ENCODE measurements at regions not wholly inside any gene's neighbourhood (a gene's known extent, or its start where the extent isn't known, plus 50 kb on each side); places are given as distances from the start of the nearest gene placed in this dataset.

DNA sequence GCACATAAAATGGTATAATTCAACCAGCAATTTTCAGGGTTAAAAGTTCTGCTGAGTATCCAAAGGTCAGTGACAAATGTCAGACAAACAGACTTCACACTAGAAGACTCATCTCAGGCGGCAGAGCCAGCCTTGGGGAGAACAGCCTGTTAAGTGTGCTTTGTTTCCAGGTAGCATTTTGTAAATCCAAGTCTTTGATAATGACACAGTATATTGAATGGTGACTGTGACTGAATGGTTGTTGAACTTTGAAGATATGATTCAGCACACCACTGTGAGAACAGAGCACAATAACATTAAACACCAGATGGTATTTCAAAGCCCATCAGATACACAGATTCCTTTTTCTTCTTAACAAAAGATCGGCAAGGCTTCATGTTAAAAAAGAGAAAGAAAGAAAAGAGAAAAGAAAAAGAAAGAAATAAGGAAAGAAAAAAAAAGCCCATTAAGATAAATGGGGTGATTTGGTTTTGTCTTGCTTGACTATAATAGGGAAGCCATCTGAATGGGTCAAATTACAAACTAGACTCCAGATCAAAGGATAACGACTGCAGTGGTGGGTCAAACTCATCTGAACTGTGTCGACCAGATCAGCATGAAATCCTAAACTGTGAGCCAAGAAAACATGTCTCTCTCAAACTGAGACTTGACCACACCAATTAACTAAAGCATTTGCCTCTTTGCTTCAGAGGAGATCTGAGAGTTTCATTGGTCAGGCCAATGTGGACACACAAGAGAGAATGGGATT lies 313.0 kb upstream of the ZNF608 start:
- DNase-seq (ENCODE audit: low spot score, unreplicated experiment): no peak
- H3K9me3 Mint-ChIP-seq (ENCODE audit: low read depth): no peaks in the 10 kb centered on the region
- H3K27ac Mint-ChIP-seq: peak overlapping the region; percentile 54
- TF ChIP-seq, protein P1, sequence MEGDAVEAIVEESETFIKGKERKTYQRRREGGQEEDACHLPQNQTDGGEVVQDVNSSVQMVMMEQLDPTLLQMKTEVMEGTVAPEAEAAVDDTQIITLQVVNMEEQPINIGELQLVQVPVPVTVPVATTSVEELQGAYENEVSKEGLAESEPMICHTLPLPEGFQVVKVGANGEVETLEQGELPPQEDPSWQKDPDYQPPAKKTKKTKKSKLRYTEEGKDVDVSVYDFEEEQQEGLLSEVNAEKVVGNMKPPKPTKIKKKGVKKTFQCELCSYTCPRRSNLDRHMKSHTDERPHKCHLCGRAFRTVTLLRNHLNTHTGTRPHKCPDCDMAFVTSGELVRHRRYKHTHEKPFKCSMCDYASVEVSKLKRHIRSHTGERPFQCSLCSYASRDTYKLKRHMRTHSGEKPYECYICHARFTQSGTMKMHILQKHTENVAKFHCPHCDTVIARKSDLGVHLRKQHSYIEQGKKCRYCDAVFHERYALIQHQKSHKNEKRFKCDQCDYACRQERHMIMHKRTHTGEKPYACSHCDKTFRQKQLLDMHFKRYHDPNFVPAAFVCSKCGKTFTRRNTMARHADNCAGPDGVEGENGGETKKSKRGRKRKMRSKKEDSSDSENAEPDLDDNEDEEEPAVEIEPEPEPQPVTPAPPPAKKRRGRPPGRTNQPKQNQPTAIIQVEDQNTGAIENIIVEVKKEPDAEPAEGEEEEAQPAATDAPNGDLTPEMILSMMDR (IDR thresholded peaks at IDR 0.05; ENCODE audit: unreplicated experiment): no peak
- H3K27me3 Mint-ChIP-seq: no peaks in the 10 kb centered on the region
- no peaks in the 10 kb centered on the region for H3K36me3 Mint-ChIP-seq (ENCODE audit: insufficient read depth)
- peaks cover 22% of the 10 kb centered on the region for H3K4me1 Mint-ChIP-seq (ENCODE audit: low read depth)
- H3K4me3 Mint-ChIP-seq (ENCODE audit: low read depth): no peak overlapping the region

DNA sequence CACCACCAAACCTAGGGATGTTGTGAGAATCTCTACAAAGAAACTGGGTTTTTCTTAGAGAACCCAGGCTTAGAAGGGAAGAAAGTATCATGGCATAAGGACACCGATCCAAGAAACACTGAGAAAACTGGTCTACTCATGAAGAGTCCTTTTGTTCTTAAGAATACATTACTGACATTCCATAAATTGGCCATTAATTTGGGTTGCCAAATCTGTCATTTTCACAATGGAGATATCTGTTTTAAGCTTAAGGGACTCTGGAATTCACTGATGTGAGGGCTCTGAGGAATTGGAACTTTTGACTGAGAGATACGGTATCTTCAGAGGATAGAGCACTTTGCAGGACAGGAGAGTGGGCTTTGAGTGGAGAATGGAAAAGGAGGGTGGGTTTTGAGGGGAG lies 315.3 kb upstream of the ZNF608 start:
- TF ChIP-seq, protein P1 (IDR thresholded peaks at IDR 0.05; ENCODE audit: unreplicated experiment): no peak
- H3K9me3 Mint-ChIP-seq (ENCODE audit: low read depth): no peaks in the 10 kb centered on the region
- H3K27ac Mint-ChIP-seq: no peak overlapping the region
- no peaks in the 10 kb centered on the region for H3K36me3 Mint-ChIP-seq (ENCODE audit: insufficient read depth)
- no peak for DNase-seq (ENCODE audit: low spot score, unreplicated experiment)
- no peak overlapping the region for H3K4me3 Mint-ChIP-seq (ENCODE audit: low read depth)
- no peaks in the 10 kb centered on the region for H3K27me3 Mint-ChIP-seq
- peaks cover 39% of the 10 kb centered on the region for H3K4me1 Mint-ChIP-seq (ENCODE audit: low read depth)

DNA sequence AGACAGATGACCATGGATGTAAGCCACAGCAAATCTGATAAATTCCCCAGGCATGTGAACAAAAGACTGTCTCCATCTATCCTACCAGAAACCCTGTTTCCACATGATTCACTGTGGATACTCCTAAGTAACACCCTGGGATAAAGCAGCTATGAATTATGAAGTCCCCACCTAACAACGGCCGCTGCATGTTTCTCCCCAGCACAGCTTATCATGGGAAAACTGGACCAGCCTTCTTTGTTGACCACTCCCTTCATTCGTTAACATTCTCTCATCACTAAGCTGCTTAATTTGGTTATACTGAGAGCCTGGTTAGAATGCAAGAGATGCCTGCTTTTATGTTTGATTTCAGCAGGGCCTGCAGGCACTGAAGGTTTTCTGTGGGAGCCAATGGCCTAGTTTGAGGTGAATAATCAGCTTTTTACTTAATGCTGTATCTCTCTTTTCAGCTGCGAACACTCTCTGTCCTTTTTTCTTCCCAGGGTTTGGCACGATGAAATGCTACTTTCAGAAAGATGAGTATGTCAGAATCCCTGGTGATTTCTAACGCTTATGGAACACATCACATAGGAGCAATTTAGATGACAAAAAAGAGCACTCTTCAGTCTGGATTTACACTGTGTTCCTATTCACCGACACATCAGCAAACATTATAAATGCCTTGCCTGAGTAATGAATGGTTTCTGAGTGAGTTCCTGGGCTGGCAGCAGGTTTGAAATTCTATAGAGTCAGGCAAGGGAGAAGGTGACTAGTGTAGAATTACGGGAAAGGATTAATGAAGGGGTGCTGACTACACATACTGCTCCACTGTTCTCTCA lies 318.4 kb upstream of the ZNF608 start:
- peaks cover 22% of the 10 kb centered on the region for H3K4me1 Mint-ChIP-seq (ENCODE audit: low read depth)
- DNase-seq (ENCODE audit: low spot score, unreplicated experiment): no peak
- no peaks in the 10 kb centered on the region for H3K27me3 Mint-ChIP-seq
- no peaks in the 10 kb centered on the region for H3K36me3 Mint-ChIP-seq (ENCODE audit: insufficient read depth)
- H3K4me3 Mint-ChIP-seq (ENCODE audit: low read depth): no peak overlapping the region
- peak overlapping the region; percentile 14 for H3K27ac Mint-ChIP-seq
- TF ChIP-seq, protein P1 (IDR thresholded peaks at IDR 0.05; ENCODE audit: unreplicated experiment): no peak
- peaks cover 3% of the 10 kb centered on the region for H3K9me3 Mint-ChIP-seq (ENCODE audit: low read depth)

DNA sequence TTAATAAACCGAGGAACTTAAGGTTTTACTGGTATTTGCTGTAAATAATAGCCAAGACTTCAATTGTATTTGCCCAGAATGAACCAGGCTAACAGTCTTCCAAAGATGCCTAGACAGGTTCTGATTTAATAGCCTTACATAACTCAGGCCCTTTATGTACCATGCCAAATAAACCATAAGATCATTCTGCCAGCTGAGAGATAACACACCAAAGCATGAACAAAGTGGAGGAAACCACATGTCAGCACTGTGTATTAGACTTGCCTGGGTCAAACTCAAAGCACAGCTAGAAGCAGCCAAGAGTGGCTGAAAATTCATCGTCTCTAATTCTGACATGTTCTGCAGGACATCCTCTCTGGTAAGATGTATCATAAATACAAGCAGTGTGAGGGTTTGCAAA lies 319.3 kb upstream of the ZNF608 start:
- H3K27me3 Mint-ChIP-seq: no peaks in the 10 kb centered on the region
- no peak overlapping the region for H3K4me3 Mint-ChIP-seq (ENCODE audit: low read depth)
- no peak overlapping the region for H3K27ac Mint-ChIP-seq
- no peaks in the 10 kb centered on the region for H3K36me3 Mint-ChIP-seq (ENCODE audit: insufficient read depth)
- H3K4me1 Mint-ChIP-seq (ENCODE audit: low read depth): peaks cover 17% of the 10 kb centered on the region
- H3K9me3 Mint-ChIP-seq (ENCODE audit: low read depth): peaks cover 3% of the 10 kb centered on the region
- TF ChIP-seq, protein P1 (IDR thresholded peaks at IDR 0.05; ENCODE audit: unreplicated experiment): no peak
- DNase-seq (ENCODE audit: low spot score, unreplicated experiment): no peak

DNA sequence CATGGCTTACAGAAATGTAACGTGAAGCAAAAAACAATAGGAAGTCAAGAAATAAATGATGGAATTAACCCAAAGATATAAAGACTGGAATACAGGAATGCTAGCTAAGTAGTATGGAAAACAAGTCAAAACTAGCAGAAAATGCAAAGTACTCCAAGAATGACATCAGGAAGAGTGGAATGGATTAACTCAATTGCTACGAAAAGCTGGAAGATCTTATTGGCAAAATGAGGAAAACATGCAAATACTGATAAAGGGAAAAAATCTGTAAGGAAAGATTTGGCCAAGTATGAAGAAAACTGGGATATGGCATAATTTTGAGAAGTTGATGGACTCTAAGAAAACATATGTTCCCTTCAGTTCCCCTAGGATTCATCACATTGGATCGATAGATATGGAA lies 324.5 kb upstream of the ZNF608 start:
- Mint-ChIP-seq H3K27ac (no peak overlapping the region), H3K27me3 (no peaks in the 10 kb centered on the region), H3K4me1 (ENCODE audit: low read depth) (peaks cover 4% of the 10 kb centered on the region), H3K9me3 (ENCODE audit: low read depth) (peaks cover 27% of the 10 kb centered on the region), H3K4me3 (ENCODE audit: low read depth) (no peak overlapping the region), H3K36me3 (ENCODE audit: insufficient read depth) (peaks cover 4% of the 10 kb centered on the region)
- TF ChIP-seq, protein P1 (IDR thresholded peaks at IDR 0.05; ENCODE audit: unreplicated experiment): no peak
- DNase-seq (ENCODE audit: low spot score, unreplicated experiment): no peak
